GM23248 (cell line): ENCODE measurements at regions not wholly inside any gene's neighbourhood (a gene's known extent, or its start where the extent isn't known, plus 50 kb on each side); places are given as distances from the start of the nearest gene placed in this dataset.

Experiments used
- DNase-seq: peaks from one replicate; pipeline ENCODE4 v3.0.0-alpha.2; 2015
- H2AFZ ChIP-seq: fragments of 200-600 bp; sonication (generic); 2 replicates; pipeline ENCODE4 v1.6.1; 2016; ENCODE audit warnings: antibody characterized with exemption
- H3F3A ChIP-seq: fragments of 200-600 bp; sonication (generic); 2 replicates; pipeline ENCODE4 v1.6.1; 2016; ENCODE audit warnings: mild to moderate bottlenecking, antibody characterized with exemption, mixed run types; ENCODE audit not compliant: insufficient read depth
- H3K27ac ChIP-seq: fragments of 200-600 bp; sonication (generic); 2 replicates; pipeline ENCODE4 v1.5.1; 2016; ENCODE audit warnings: mild to moderate bottlenecking
- H3K27me3 ChIP-seq: fragments of 200-600 bp; sonication (generic); replicated peaks from 2 replicates; pipeline ENCODE4 v1.6.1; 2016; ENCODE audit warnings: mild to moderate bottlenecking; ENCODE audit not compliant: insufficient read depth
- H3K36me3 ChIP-seq: fragments of 200-600 bp; sonication (generic); 2 replicates; pipeline ENCODE4 v1.6.1; 2016; ENCODE audit warnings: low read depth, mild to moderate bottlenecking
- H3K4me1 ChIP-seq: fragments of 200-600 bp; sonication (generic); 2 replicates; pipeline ENCODE4 v1.6.1; 2016; ENCODE audit warnings: mild to moderate bottlenecking; ENCODE audit not compliant: insufficient read depth
- H3K4me2 ChIP-seq: fragments of 200-600 bp; sonication (generic); one replicate; pipeline ENCODE4 v1.6.1; 2016; ENCODE audit warnings: mild to moderate bottlenecking; ENCODE audit not compliant: unreplicated experiment
- H3K4me3 ChIP-seq: fragments of 200-600 bp; sonication (generic); 2 replicates; pipeline ENCODE4 v1.5.1; 2016; ENCODE audit warnings: mild to moderate bottlenecking
- H3K79me2 ChIP-seq: fragments of 200-600 bp; sonication (generic); 2 replicates; pipeline ENCODE4 v1.6.1; 2016; ENCODE audit warnings: mild to moderate bottlenecking; ENCODE audit not compliant: insufficient read depth
- H3K9ac ChIP-seq: fragments of 200-600 bp; sonication (generic); 2 replicates; pipeline ENCODE4 v1.6.1; 2016; ENCODE audit warnings: mild to moderate bottlenecking
- H3K9me2 ChIP-seq: fragments of 200-600 bp; sonication (generic); 2 replicates; pipeline ENCODE4 v1.6.1; 2016; ENCODE audit warnings: mixed run types, mild to moderate bottlenecking, moderate library complexity; ENCODE audit not compliant: insufficient read depth
- H3K9me3 ChIP-seq: fragments of 200-600 bp; sonication (generic); one replicate; pipeline ENCODE4 v1.6.1; 2017; ENCODE audit warnings: low read depth
- H4K20me1 ChIP-seq: fragments of 200-600 bp; sonication (generic); 2 replicates; pipeline ENCODE4 v1.6.0; 2016; ENCODE audit not compliant: insufficient read depth
- EZH2 ChIP-seq: fragments of 200-600 bp; sonication (generic); IDR thresholded peaks from 2 replicates; pipeline ENCODE4 v1.6.1; 2018; ENCODE audit warnings: antibody characterized with exemption, mild to moderate bottlenecking; ENCODE audit not compliant: insufficient read depth, poor library complexity, severe bottlenecking
- EZH2phosphoT487 ChIP-seq: fragments of 200-600 bp; sonication (generic); IDR thresholded peaks from 2 replicates; pipeline ENCODE4 v1.6.1; 2018; ENCODE audit warnings: antibody characterized with exemption, moderate library complexity, mild to moderate bottlenecking, low read depth; ENCODE audit not compliant: insufficient read depth
- WGBS, 2 experiments: methylation state at CpG; one replicate each; pipeline ENCODE4 v1.1.6; 2015 to 2017; ENCODE audit warnings: low lambda C conversion rate in 2 of 2, low coverage in 1 of 2; ENCODE audit errors: missing lambda C conversion rate in 2 of 2; 5-methylcytosine and 5-hydroxymethylcytosine counted together
- in situ Hi-C: fragments of 300-500 bp; cut with MboI; formaldehyde crosslinking; loops from 2 replicates; pipeline ENCODE4 v1.15.0; 2020

- Histone ChIP-seq H3K9me2 (no peaks in the 10 kb centered on the region), H3K4me2 (peak overlapping the region; percentile 26), H3K9ac (no peak overlapping the region), H3K36me3 (no peaks in the 10 kb centered on the region), H2AFZ (peak overlapping the region; percentile 68), H3K27me3 (no peaks in the 10 kb centered on the region), H3K9me3 (no peaks in the 10 kb centered on the region), H3F3A (peaks cover 17% of the 10 kb centered on the region), H4K20me1 (no peaks in the 10 kb centered on the region), H3K79me2 (no peaks in the 10 kb centered on the region), H3K4me1 (peaks cover 29% of the 10 kb centered on the region), H3K27ac (no peak overlapping the region), H3K4me3 (no peak overlapping the region)
- DNase-seq = no peak
- WGBS, 2 experiments = 68 to 69% methylated on average over 1 of the region's 1 CpG
- in situ Hi-C loops = loop anchor here (5.0 to 25.0 kb wide), 2 partner anchors 518 to 878 kb away; no protein-coding TSS in a partner anchor
- TF ChIP-seq EZH2 (no peak), EZH2phosphoT487 (no peak)
These were observed 74.9 kb upstream of the IQCM start for GRCh38 chr4:149890531-149890930.

GRCh38 chr4:149891426-149891825 lies 75.8 kb upstream of the IQCM start:
- H3K9ac ChIP-seq = no peak overlapping the region
- H3K9me3 ChIP-seq = no peaks in the 10 kb centered on the region
- TF ChIP-seq EZH2 (no peak), EZH2phosphoT487 (no peak)
- no peak overlapping the region for H2AFZ ChIP-seq
- DNase-seq = no peak
- H3K27me3 ChIP-seq = no peaks in the 10 kb centered on the region
- no peaks in the 10 kb centered on the region for H3K79me2 ChIP-seq
- peaks cover 20% of the 10 kb centered on the region for H3K4me1 ChIP-seq
- H3K27ac ChIP-seq = no peak overlapping the region
- H3K4me3 ChIP-seq = no peak overlapping the region
- H3K9me2 ChIP-seq = no peaks in the 10 kb centered on the region
- H3K4me2 ChIP-seq = no peak overlapping the region
- H3K36me3 ChIP-seq = no peaks in the 10 kb centered on the region
- 0 out of 2 replicates have a peak, but pooled peaks cover 8% of the 10 kb centered on the region for H3F3A ChIP-seq
- WGBS, 2 experiments = 75 to 96% methylated on average over 1 of the region's 1 CpG
- in situ Hi-C loops = loop anchor here (5.0 to 25.0 kb wide), 2 partner anchors 519 to 879 kb away; no protein-coding TSS in a partner anchor
- H4K20me1 ChIP-seq = no peaks in the 10 kb centered on the region

- in situ Hi-C loops = loop anchor here (25.0 kb wide), 1 partner anchor 884 kb away; no protein-coding TSS in a partner anchor
- no peaks in the 10 kb centered on the region for H3F3A ChIP-seq
- 50 to 57% methylated on average over 1 of the region's 1 CpG for WGBS, 2 experiments
- H3K27ac ChIP-seq = no peak overlapping the region
- H3K36me3 ChIP-seq = no peaks in the 10 kb centered on the region
- H3K9ac ChIP-seq = no peak overlapping the region
- H3K4me1 ChIP-seq = peaks cover 1% of the 10 kb centered on the region; the same call in 1 of the 2 replicates
- no peaks in the 10 kb centered on the region for H3K9me3 ChIP-seq
- H3K4me2 ChIP-seq = no peak overlapping the region
- H3K9me2 ChIP-seq = no peaks in the 10 kb centered on the region
- no peaks in the 10 kb centered on the region for H3K27me3 ChIP-seq
- no peak overlapping the region for H2AFZ ChIP-seq
- TF ChIP-seq EZH2phosphoT487 (no peak), EZH2 (no peak)
- DNase-seq = peak; percentile 80
- H3K79me2 ChIP-seq = no peaks in the 10 kb centered on the region
- H3K4me3 ChIP-seq = no peak overlapping the region
- no peaks in the 10 kb centered on the region for H4K20me1 ChIP-seq
These were observed 80.8 kb upstream of the IQCM start for GRCh38 chr4:149896432-149896831.

- no peak overlapping the region for H2AFZ ChIP-seq
- H3K27me3 ChIP-seq = no peaks in the 10 kb centered on the region
- H3K4me2 ChIP-seq = no peak overlapping the region
- H3K9me3 ChIP-seq = no peaks in the 10 kb centered on the region
- DNase-seq = peak; percentile 51
- TF ChIP-seq EZH2 (no peak), EZH2phosphoT487 (no peak)
- no peak overlapping the region for H3K9ac ChIP-seq
- H3F3A ChIP-seq = no peaks in the 10 kb centered on the region
- no peaks in the 10 kb centered on the region for H3K9me2 ChIP-seq
- no peak overlapping the region for H3K27ac ChIP-seq
- H4K20me1 ChIP-seq = no peaks in the 10 kb centered on the region
- H3K4me3 ChIP-seq = no peak overlapping the region
- no peaks in the 10 kb centered on the region for H3K4me1 ChIP-seq
- H3K79me2 ChIP-seq = no peaks in the 10 kb centered on the region
- no peaks in the 10 kb centered on the region for H3K36me3 ChIP-seq
- in situ Hi-C loops = loop anchor here (25.0 kb wide), 1 partner anchor 885 kb away; no protein-coding TSS in a partner anchor
These were observed 82.1 kb upstream of the IQCM start for GRCh38 chr4:149897783-149898182.

- H3K4me3 ChIP-seq = no peak overlapping the region
- no peak overlapping the region for H3K27ac ChIP-seq
- 90 to 91% methylated on average over 5 of the region's 5 CpGs for WGBS, 2 experiments
These were observed 85.5 kb upstream of the IQCM start for GRCh38 chr4:149901128-149901527.

More at GRCh38 chr4:149901128-149901527, 85.5 kb upstream of the IQCM start:
- Histone ChIP-seq H3K9me2 (no peaks in the 10 kb centered on the region), H3K4me2 (no peak overlapping the region), H3K27me3 (no peaks in the 10 kb centered on the region), H3K9me3 (no peaks in the 10 kb centered on the region), H2AFZ (no peak overlapping the region), H3F3A (no peaks in the 10 kb centered on the region), H3K4me1 (peaks cover 9% of the 10 kb centered on the region; the same call in 1 of the 2 replicates), H3K9ac (no peak overlapping the region), H4K20me1 (no peaks in the 10 kb centered on the region), H3K36me3 (no peaks in the 10 kb centered on the region), H3K79me2 (no peaks in the 10 kb centered on the region)
- no peak for DNase-seq
- in situ Hi-C loops = no loop called here
- TF ChIP-seq EZH2 = no peak
- TF ChIP-seq EZH2phosphoT487 = no peak
